ENCODE measurements at regions not wholly inside any gene's neighbourhood (a gene's known extent, or its start where the extent isn't known, plus 50 kb on each side); places are given as distances from the start of the nearest gene placed in this dataset.

DNA sequence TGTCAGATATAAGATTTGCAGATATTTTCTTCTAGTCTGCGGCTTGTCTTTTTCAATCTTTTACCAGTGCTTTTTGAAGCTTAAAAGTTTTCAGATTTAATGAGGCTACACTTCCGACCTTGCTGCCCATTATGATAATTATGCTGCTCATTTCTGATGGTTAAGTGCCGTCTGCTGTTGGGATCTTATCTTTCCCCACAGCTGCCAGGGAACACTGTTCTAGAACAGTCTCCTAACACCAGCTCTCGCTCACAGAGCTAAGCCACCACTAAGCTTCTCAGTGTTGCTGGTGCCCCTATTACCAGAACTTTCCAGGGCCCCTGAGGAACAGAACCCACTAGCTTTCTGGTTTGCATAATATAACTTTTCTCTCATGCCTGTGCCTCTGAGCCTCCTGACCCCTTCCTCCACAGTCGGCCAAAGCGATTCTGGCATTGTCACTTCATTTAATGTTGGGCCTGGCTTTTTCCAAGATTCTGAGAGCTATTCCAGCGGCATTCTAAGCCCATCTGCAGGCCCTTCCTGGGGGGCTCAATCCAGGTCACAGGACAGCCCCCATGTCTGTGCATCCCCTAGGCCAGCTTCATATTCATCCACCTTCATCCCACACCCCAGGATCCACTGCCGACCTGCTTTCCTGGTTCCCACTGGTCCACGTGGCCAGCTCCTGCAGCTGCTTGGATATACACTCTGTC is 237.0 kb downstream of the PTPRU start:
- Histone ChIP-seq H3K27ac (no peak overlapping the region), H3K4me1 (no peaks in the 10 kb centered on the region), H3K36me3 (no peaks in the 10 kb centered on the region), H3K4me3 (no peak overlapping the region), H3K27me3 (no peaks in the 10 kb centered on the region), H3K9me3 (no peaks in the 10 kb centered on the region)
- TF ChIP-seq, protein P1, sequence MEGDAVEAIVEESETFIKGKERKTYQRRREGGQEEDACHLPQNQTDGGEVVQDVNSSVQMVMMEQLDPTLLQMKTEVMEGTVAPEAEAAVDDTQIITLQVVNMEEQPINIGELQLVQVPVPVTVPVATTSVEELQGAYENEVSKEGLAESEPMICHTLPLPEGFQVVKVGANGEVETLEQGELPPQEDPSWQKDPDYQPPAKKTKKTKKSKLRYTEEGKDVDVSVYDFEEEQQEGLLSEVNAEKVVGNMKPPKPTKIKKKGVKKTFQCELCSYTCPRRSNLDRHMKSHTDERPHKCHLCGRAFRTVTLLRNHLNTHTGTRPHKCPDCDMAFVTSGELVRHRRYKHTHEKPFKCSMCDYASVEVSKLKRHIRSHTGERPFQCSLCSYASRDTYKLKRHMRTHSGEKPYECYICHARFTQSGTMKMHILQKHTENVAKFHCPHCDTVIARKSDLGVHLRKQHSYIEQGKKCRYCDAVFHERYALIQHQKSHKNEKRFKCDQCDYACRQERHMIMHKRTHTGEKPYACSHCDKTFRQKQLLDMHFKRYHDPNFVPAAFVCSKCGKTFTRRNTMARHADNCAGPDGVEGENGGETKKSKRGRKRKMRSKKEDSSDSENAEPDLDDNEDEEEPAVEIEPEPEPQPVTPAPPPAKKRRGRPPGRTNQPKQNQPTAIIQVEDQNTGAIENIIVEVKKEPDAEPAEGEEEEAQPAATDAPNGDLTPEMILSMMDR (IDR thresholded peaks at IDR 0.05) = no peak
- peak in 1 of 2 donors; percentile 25 for DNase-seq (ENCODE audit: low spot score in 2 of 2)
- intact Hi-C loops (cut with DNase I) = no loop called here

DNA sequence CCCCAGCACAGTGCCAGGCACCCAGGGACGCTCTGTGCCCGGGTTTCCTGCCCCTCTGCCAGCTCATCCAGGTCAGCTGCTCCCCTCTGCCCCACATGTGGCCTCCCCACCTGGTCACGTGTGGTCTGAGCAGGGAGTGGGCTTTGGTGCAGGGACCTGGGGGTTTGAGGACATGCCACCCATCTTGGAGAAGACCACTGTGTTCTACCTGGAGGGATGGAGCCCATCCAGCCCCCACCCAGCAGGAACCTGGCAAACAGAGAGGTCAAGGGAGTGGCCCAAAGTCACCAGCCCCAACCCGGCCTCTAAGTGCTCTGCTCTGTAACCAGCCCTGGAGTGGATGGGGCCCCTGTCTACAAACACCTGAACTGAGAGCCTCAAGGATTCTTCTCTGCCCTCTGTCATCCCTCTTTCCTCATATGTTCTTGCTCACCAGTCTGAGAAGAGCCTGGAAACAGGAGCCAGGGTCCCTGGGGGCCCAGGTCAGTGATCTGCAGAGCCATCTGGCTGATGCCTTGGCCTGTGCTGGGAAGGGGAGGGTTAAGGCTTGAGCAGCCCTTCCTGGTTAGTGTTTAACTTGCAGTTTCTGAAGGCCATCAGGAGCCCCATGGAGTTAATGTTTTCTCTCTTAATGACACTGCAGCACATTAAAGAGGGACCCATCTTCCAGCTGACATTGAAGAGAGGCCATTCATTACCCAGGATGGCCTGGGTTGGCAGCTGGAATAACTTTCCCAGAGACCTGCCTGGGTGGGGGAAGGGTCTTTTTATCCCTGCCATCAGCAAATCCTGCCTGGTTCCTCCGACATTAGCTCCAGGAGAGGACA is 235.4 kb downstream of the PTPRU start:
- H3K27me3 ChIP-seq = no peaks in the 10 kb centered on the region
- TF ChIP-seq, protein P1 (IDR thresholded peaks at IDR 0.05) = no peak
- no peaks in the 10 kb centered on the region for H3K36me3 ChIP-seq
- no peaks in the 10 kb centered on the region for H3K9me3 ChIP-seq
- DNase-seq (ENCODE audit: low spot score in 2 of 2) = peak in 1 of 2 donors; percentile 52
- no peak overlapping the region for H3K4me3 ChIP-seq
- H3K4me1 ChIP-seq = no peaks in the 10 kb centered on the region
- no peak overlapping the region for H3K27ac ChIP-seq
- intact Hi-C loops (cut with DNase I) = no loop called here

GRCh38 chr1:29470788-29471119 is 234.4 kb downstream of the PTPRU start:
- TF ChIP-seq, protein P1 (IDR thresholded peaks at IDR 0.05) = no peak
- Histone ChIP-seq H3K4me3 (no peak overlapping the region), H3K36me3 (no peaks in the 10 kb centered on the region), H3K4me1 (no peaks in the 10 kb centered on the region), H3K27ac (no peak overlapping the region), H3K27me3 (no peaks in the 10 kb centered on the region), H3K9me3 (no peaks in the 10 kb centered on the region)
- intact Hi-C loops (cut with DNase I) = no loop called here
- DNase-seq (ENCODE audit: low spot score in 2 of 2) = no peak

DNA sequence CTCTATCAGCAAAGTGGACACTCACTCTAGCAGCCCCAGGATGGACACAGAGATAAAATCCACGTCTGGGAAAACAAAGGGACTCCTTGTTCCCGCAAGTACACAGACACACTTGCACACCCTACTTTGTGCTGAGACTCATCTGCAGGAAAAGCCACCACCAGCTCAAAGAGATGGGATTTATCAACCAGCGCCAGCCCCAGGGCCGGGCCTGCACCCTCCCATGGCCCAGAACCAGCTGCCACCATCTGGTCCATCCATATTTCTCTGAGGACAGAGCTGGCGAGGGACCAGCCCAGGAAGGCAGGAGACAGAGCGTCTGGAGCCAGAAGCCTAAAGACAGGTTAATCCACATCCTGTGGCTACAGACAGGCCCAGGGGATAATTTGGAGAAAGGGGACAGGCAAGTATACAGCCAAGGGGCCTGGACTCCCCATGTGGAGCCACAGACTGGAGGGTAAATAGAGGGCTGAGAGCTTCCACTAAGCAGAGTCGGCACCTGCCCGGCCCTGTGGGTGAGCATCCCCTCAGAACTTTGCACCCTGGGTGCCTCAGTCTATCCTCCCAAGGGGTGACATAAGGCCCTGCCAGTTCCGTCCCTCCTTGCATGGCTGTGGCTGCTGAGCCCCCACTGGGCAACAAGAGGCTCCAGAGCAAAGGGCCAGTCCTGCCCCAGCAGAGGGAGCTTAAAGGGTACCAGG is 233.9 kb downstream of the PTPRU start:
- Histone ChIP-seq H3K9me3 (no peaks in the 10 kb centered on the region), H3K4me1 (no peaks in the 10 kb centered on the region), H3K27me3 (no peaks in the 10 kb centered on the region), H3K4me3 (no peak overlapping the region), H3K27ac (no peak overlapping the region), H3K36me3 (no peaks in the 10 kb centered on the region)
- TF ChIP-seq, protein P1 (IDR thresholded peaks at IDR 0.05) = no peak
- peak in 1 of 2 donors; percentile 49 for DNase-seq (ENCODE audit: low spot score in 2 of 2)
- intact Hi-C loops (cut with DNase I) = no loop called here

GRCh38 chr1:29469457-29469856 is 233.1 kb downstream of the PTPRU start:
- no peak overlapping the region for H3K4me3 ChIP-seq
- no peaks in the 10 kb centered on the region for H3K4me1 ChIP-seq
- intact Hi-C loops (cut with DNase I) = no loop called here
- H3K36me3 ChIP-seq = no peaks in the 10 kb centered on the region
- peak in 1 of 2 donors; percentile 60 for DNase-seq (ENCODE audit: low spot score in 2 of 2)
- peaks cover 0 to under 1% of the 10 kb centered on the region in 2 donors for H3K9me3 ChIP-seq
- no peaks in the 10 kb centered on the region for H3K27me3 ChIP-seq
- no peak overlapping the region for H3K27ac ChIP-seq
- TF ChIP-seq, protein P1 (IDR thresholded peaks at IDR 0.05) = no peak
